GM19099 (cell line): ENCODE measurements at regions not wholly inside any gene's neighbourhood (a gene's known extent, or its start where the extent isn't known, plus 50 kb on each side); places are given as distances from the start of the nearest gene placed in this dataset.

Experiments used
- POLR2A ChIP-seq: IDR thresholded peaks from 3 replicates; pipeline ENCODE4 v1.6.1; 2011; ENCODE audit warnings: low read depth; ENCODE audit not compliant: insufficient read length; ENCODE audit errors: extremely low read depth

DNA sequence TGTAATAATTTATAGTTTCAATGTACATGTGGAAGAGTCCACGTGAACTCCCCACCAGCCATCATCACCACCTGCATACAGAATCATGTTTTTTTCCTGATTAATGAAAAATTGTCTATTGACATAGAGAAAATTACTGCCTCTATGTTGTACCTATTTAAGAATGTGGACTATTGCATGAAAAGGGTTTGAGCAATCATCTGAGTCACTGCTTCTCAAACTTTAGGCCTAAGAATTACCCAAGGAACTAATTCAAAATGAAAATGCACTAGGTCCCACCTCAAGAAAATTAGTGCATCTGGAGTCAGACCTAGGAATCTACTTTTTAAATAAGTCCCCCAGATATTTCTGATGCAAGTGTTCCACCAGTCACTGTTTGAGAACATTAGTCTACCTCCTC is 709.3 kb downstream of the MAT2B start:
- TF ChIP-seq POLR2A: no peak

DNA sequence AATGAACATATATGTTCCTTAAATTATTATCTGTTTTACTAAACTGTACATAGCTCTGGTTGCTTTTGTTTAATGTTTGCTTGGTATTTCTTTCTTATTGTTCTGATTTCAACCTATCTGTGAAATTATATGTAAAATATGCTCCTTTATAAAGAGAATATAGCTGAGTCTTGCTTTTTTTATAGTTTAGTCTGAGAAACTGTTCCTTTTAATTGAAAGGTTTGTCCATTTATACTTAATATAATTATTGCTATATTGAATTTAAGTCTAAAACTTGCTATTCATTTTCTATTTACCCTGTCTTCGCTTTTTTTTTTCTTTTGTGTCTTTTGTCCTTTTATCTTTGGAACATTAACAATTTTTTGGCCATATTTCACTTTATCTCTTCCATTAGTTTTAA is 712.0 kb downstream of the MAT2B start:
- no peak for TF ChIP-seq POLR2A

DNA sequence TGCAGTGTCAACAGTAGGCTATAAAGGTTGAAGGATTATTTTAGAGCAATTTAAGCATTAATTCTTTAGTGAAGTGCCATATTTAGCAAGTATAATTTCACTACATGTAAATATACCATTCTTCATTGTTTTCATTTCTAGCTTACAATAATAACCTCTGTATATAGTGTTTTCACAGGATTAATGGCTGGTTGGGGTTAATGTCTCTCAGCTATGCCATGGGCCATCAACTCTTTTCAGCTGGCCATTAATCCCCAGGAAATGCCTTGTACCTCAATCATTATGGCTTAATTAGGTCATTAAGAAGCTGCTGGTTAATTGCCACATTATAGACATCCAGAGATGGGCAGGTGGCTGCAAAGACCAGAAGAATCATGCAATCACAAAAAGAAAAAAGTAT is 715.1 kb downstream of the MAT2B start:
- TF ChIP-seq POLR2A: no peak

DNA sequence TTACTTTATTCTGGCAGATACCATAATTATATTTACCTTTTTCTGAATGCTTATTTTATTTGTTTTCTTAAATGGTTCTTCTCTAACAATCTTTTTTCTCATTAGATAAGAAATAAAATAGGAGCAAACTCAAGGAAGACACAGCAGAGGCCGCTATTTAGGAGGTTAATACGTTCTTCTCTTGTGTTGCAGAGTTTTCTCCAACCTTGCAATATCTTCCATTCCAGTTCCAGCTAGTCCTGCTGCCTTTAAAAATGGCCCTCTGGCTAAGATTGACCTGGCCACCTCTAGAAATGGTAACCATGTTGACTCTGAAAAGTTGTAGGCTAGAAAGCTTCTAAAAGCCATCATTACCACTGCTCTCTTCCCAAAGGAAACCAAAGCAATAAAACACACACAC is 718.8 kb downstream of the MAT2B start:
- no peak for TF ChIP-seq POLR2A

DNA sequence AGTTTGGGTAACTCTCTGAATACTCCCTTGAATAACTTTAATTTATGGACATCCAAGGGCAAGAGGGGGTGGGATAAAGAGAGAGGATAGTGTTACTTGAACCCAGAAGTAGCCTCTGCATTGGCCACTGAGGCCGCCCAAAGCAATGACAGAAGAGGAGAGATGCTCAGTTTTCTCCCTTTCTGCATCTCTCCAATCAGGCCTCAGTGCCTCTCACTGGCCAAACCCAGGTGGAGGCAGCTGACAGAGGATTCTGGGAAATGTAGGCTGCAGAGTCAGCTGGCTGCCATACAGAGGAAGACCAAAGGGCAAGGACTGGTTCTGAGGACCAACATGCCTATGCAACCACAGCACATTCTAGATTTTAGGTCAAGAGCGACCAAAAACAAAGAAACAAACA is 719.4 kb downstream of the MAT2B start:
- no peak for TF ChIP-seq POLR2A

DNA sequence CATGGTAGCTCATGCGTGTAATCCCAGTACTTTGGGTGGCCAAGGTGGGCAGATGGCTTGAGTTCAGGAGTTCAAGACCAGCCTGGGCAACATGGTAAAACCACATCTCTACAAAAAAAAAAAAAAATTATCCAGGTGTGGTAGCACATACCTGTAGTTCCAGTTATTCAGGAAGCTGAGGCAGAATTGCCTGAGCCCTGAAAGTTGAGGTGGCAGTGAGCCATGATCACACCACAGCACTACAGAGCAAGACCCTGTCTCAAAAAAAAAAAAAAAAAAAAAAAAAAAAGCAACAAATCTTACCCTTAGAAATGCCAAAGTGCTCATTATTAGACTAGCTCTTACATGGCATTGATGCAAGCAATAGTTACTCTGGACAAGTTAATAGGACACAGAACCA is 724.9 kb downstream of the MAT2B start:
- no peak for TF ChIP-seq POLR2A

DNA sequence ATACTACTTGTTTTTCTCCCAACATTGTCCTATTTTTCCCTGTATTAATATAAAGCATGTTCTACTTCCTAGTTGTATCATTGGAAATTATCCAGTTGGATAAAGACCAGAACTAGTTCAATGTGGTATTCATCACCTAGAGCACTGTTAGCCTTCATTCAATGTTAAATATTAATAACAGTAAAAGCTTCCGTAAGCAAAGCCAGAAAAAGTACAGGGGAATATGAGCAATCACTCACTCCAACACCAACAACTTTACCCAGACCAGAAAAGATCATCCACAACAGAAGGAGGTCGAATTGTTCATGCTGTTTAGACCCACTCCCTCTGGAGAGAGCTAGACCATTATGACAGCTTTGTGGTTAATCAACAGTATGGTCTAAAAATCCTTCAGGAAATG is 728.4 kb downstream of the MAT2B start:
- no peak for TF ChIP-seq POLR2A

DNA sequence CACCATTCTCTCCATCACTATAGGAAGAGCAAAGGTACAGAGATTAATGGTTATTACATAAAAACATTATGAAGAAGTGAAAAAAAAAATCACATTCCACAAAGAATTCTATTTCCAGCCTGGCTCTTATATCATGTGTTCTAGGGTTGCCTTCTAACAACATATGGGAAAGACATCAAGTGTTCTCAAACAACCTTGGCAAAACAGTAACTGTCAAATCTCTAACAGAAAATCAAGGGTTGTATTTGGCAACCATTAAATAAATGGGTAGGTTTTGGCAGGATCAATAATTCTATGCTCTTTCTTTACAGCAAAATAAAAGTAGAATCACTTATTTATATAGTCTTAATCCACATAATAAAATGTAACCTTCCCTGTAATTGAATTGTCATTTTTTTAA is 728.9 kb downstream of the MAT2B start:
- TF ChIP-seq POLR2A: no peak

DNA sequence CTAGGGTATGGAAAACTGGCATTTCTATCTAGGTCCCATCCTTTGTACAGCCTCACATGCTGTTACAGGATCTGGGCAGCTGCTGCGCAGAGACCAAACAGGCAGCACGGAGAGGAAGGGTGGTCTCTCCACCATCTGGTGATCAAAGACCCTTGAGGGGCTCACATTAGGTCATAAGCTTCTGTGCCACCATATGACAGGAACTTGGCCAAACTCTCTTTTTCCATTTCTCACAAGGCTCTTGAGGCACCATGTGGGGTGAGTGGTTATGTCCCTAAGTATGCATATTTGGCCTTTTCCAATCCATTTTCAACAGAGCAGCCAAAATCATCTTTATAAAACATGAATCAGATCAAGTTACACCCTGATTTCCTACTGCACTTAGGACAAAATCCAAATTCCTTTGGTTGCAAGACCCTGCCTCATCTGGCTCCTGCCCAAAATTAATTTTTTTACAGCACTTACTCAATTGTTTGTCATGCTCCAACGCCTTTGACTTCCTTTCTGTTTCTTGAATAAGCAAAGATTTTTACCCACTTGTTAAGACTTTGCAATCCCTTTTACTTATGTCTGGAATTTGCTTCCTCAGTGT is 730.0 kb downstream of the MAT2B start:
- no peak for TF ChIP-seq POLR2A

DNA sequence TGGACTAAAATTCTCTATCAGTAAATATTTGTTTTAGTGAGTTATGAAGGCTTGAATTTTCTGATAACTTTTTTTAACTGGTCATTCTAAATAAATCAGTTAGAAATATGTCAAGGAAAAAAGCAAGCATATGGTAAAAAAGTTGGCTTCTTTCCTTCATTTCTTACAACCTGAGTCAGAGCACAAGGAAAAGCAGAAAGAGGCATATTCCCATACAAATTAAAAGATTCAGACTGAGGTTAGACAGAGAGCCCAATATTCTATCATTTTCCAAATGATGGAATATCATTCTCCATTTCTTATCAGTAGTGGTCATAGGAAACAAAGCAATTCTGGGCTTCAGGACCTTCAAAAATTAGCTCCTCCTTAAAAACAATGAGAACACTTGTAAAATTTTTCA is 732.1 kb downstream of the MAT2B start:
- no peak for TF ChIP-seq POLR2A

DNA sequence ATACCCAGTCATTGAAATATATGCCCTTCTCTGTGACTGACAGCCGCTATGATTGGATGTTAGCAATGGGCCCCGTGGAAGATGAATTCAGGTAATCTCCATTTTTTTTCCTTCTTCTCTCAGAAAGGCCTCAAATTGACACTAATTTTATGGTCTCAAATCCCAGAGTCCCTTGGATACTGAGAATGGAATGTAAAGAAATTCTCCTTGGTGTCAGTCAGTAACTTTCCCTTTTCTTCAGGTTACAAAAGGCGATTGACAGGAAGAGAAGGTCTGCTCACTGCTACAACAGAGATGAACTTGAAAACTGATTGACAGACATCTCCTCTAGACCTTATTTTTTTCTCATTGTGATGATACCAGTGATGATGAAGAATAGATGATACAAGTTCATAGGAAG is 748.3 kb downstream of the MAT2B start:
- no peak for TF ChIP-seq POLR2A

DNA sequence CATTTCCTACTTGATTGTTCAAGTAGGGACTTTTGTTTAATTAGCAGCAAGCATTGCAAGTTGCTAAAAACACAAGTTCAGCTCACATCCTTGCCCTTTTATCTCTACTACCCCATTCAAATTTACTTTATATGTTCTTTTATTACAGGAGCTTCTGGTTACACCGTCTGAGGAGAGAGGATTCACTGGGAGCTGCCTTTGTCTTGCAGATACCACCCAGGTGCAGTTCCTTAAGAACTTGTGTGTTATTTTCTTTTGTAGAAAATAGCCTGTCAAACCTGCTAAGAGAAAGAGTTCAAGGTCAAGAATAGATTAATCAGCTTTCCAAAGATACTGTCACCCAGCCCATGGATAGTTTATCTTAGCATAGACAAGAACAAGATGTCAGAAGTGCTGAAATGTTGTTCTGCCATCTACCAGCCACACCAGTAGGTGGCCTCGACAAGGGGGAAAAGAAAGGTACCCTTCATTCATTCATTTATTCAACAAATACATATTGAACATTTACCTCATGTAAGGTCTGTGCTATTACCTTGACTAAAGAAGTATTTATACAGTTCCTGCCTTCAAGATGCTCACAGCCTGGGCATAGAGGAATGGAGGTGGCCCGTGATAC is 750.3 kb downstream of the MAT2B start:
- TF ChIP-seq POLR2A: no peak

DNA sequence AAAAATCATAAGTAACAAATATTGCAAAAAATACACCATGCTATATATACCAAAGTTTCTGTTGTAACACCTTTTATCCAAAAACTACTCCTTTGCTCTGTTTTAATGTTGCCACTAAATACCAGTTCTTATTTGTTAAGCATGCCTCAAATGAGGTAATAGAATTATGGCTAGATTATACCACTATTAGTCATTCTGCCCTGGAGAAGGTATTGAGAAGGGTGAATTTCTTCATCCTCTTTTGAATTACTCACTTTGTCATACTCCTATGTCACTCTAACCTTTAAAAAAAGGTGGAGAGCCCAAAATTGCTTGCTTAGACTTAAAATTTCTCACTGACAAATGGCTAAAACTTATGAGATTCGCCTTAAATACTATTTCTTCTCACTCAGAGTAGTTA is 750.9 kb downstream of the MAT2B start:
- TF ChIP-seq POLR2A: no peak

DNA sequence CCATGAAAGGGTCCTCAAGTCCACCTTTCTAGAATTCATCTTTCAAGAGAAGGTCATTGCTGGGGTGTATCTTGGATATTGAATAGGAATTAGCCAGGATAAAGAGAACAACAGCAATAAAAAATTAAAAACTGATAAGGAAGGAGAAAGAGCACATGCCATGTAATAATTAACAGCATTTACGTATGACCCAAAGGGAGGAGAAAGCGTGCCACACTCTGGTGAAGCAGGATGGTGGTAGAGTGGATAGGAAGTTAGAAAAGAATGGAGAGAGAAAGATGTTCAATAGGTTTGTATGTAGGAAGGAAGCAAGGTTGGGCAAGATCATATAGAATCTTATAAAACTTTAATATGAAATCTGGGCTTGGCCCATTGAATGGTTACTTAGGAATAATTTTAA is 751.5 kb downstream of the MAT2B start:
- no peak for TF ChIP-seq POLR2A

DNA sequence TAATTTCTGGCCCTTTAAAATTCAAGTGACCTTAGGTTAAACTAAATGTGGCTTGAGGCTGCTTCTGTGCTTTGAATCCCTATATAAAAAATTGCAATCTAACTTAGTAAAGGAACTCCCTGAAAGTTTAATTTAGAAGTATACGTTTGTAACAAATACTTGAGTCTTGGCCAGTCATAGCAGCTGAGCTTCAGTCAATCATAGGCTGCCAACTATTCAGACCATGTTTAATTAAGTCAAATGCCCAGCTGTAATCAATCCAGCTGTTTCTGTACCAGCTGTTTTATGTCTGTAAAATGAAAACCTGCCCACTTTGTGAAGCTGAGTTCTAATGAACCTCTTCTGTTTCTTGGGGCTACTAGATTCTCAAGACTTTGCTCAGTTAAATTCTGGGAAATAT is 760.1 kb downstream of the MAT2B start:
- TF ChIP-seq POLR2A: no peak

DNA sequence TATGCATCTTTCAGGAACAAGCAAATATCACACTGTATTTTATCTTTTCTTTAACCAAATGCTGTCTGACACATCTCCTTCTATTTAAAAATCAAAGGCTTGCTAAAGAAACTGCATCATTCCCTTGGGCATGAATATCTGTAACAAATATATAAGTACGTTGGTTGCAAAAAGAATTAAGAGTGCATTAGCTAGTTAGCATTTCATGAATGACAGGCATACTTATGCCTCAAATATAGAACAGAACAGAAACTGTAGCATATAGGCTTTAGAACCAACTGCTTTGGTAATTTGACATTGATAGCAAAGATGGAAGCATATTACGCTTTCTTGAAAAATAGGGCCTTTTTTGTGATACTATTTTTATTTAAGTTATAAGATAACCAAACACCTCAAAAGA is 761.2 kb downstream of the MAT2B start:
- no peak for TF ChIP-seq POLR2A

DNA sequence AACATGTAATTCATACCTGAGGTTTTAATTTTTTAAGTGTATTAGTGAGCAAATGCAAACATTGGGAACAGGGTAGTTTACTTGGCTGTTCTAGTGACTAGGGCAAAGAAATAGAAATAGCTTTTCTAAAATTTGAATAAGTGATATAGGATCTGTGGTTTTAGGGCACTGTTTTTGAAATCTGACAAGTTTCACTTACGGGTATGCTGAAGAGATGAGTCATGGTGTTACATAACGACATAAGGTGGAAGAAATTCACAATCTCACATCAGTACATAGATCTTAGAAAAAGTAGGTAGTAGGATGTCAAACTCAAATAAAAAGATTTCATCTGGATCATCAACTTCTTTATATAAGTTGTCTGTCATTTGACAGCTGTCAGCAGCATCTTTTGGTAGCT is 772.3 kb downstream of the MAT2B start:
- TF ChIP-seq POLR2A: no peak
